ENCODE measurements at regions not wholly inside any gene's neighbourhood (a gene's known extent, or its start where the extent isn't known, plus 50 kb on each side); places are given as distances from the start of the nearest gene placed in this dataset.

DNA sequence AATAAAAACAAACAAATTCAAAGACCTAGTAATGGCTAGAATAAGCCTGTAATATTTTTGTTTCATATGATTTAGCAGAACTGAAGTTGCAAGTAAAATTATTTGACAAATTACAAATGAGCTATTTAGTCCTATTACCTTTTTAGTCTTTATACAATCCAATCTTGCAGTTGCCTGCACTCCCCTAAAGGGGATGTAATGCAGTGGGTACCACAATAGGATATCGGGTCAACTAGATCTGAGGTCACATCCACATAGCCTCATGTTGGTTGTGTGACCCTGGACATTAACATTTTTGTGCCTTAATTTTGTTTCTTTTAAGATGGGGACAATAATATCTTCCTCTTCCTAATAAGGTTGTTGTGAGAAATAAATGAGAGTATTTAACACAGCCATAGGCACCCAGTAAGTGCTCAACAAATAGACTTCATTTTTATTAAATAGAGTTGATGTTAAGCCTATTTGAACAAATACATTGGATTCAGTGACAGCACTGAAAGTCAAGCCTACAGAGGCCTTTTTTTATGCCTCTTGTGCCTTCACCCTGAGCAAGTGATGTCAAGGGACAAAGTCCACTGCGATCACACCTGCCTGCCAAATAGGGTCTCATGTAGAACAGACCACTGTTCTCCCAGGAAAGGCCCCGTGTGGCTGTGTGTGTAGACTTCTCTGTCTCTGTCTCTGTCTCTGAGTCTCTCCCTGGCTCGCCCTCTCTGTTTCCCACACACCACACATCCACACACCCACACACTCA is 124.8 kb downstream of the EVX1 start:
- TF ChIP-seq CTCF (IDR thresholded peaks at IDR 0.05; ENCODE audit: extremely low read depth in 1 of 2, insufficient read depth in 1 of 2, low read depth in 1 of 2, low read length in 2 of 2) (no peak), POLR2AphosphoS5 (IDR thresholded peaks at IDR 0.05; ENCODE audit: insufficient read depth, low read depth, low read length) (no peak), MAX (IDR thresholded peaks at IDR 0.05; ENCODE audit: insufficient read depth, insufficient read length) (no peak), FOS (IDR thresholded peaks at IDR 0.05; ENCODE audit: borderline replicate concordance, insufficient read depth, low read length) (no peak)
